A549 (cell line): ENCODE measurements at regions not wholly inside any gene's neighbourhood (a gene's known extent, or its start where the extent isn't known, plus 50 kb on each side); places are given as distances from the start of the nearest gene placed in this dataset.

ENCODE experiments used
- ATAC-seq, 2 experiments: fragments of 200-7000 bp in 1 of 2; fragments of >200 bp in 1 of 2; cut with Nextera tagmentation in 1 of 2; cut with Tn5 transposase in 1 of 2; 3 replicates each; pipeline versions ENCODE4 v1.8.0 to v1.9.1; 2018 to 2020; ENCODE audit warnings: mild to moderate bottlenecking in 1 of 2, moderate library complexity in 1 of 2
- CTCF ChIA-PET: fragments of 300-600 bp; sonication (Branson Sonifier 250); formaldehyde crosslinking; extraction: SDS; loops from one replicate; lab custom pipeline; 2021; ENCODE audit warnings: antibody characterized with exemption, inconsistent platforms; lab: Yijun Ruan, JAX
- POLR2A ChIA-PET: fragments of 350-600 bp; formaldehyde crosslinking; extraction: SDS; loops from one replicate; lab custom pipeline; 2021; ENCODE audit warnings: antibody characterized with exemption, inconsistent platforms; lab: Yijun Ruan, JAX
- DNase-seq, 2 experiments: peaks; one replicate each; pipeline versions ENCODE4 v3.0.0 to v3.0.0-alpha.2; 2011 to 2016; ENCODE audit warnings: low read depth in 1 of 2, low spot score in 1 of 2
- FAIRE-seq: peaks from 2 replicates; lab custom pipeline; 2011; peaks lifted over from hg19 to GRCh38; lab: Jason Lieb, UNC
- H3K27ac ChIP-seq, 2 experiments: fragments of >200 bp; sonication (Bioruptor Twin); formaldehyde crosslinking; 3 replicates each; pipeline ENCODE4 v1.5.1; 2016 to 2017
- H3K4me1 ChIP-seq: fragments of >200 bp; sonication (Bioruptor Twin); formaldehyde crosslinking; 3 replicates; pipeline ENCODE4 v1.6.1; 2016
- H3K4me2 ChIP-seq: fragments of >200 bp; sonication (Bioruptor Twin); formaldehyde crosslinking; 3 replicates; pipeline ENCODE4 v1.6.1; 2016
- H3K4me3 ChIP-seq: fragments of >200 bp; sonication (Bioruptor Twin); formaldehyde crosslinking; 3 replicates; pipeline ENCODE4 v1.5.1; 2016
- H3K9me3 ChIP-seq: fragments of >200 bp; sonication (Bioruptor Twin); formaldehyde crosslinking; 3 replicates; pipeline ENCODE4 v1.6.1; 2016
- CBX2 ChIP-seq: fragments of 200-600 bp; sonication (generic); IDR thresholded peaks from 2 replicates; pipeline ENCODE4 v1.6.1; 2016; ENCODE audit warnings: low read depth, mild to moderate bottlenecking, borderline replicate concordance
- E2F6 ChIP-seq: IDR thresholded peaks from 2 replicates; pipeline ENCODE4 v1.6.1; 2012; ENCODE audit warnings: low read depth, borderline replicate concordance
- ELK1 ChIP-seq: fragments of 150-350 bp; IDR thresholded peaks from 2 replicates; pipeline ENCODE4 v1.6.1; 2014; ENCODE audit warnings: low read depth, mild to moderate bottlenecking, low read length
- ESRRA ChIP-seq: fragments of 150-350 bp; IDR thresholded peaks from 2 replicates; pipeline ENCODE4 v1.6.1; 2014; ENCODE audit warnings: mild to moderate bottlenecking, low read length, borderline replicate concordance
- FOXS1 ChIP-seq: fragments of 250-450 bp; sonication (Bioruptor Pico); IDR thresholded peaks from 2 replicates; pipeline ENCODE4 v1.5.0; 2020; ENCODE audit warnings: mild to moderate bottlenecking, moderate library complexity
- JUN ChIP-seq, 2 experiments: fragments of >200 bp; sonication (Bioruptor Twin); formaldehyde crosslinking; IDR thresholded peaks; 2 replicates in 1 of 2; 3 replicates in 1 of 2; pipeline ENCODE4 v1.6.1; 2016 to 2017
- JUNB ChIP-seq: fragments of >200 bp; sonication (Bioruptor Twin); formaldehyde crosslinking; IDR thresholded peaks from 2 replicates; pipeline ENCODE4 v1.6.1; 2016
- KDM5A ChIP-seq: fragments of 200-600 bp; sonication (generic); IDR thresholded peaks from 2 replicates; pipeline ENCODE4 v1.6.1; 2016; ENCODE audit warnings: antibody characterized with exemption, mild to moderate bottlenecking
- MAX ChIP-seq: IDR thresholded peaks from 2 replicates; pipeline ENCODE4 v1.6.1; 2012
- NR3C1 ChIP-seq: fragments of >200 bp; sonication (Bioruptor Twin); formaldehyde crosslinking; IDR thresholded peaks from 3 replicates; pipeline ENCODE4 v1.6.1; 2017
- POLR2AphosphoS2 ChIP-seq: conservative IDR thresholded peaks from 2 replicates; pipeline ENCODE4 v1.6.1; 2012; ENCODE audit warnings: low read length, improper control_type of control experiment, inconsistent platforms
- RAD21 ChIP-seq, 2 experiments: fragments of >200 bp in 1 of 2; sonication (Bioruptor Twin) in 1 of 2; formaldehyde crosslinking in 1 of 2; IDR thresholded peaks in 1 of 2; conservative IDR thresholded peaks in 1 of 2; 2 replicates in 1 of 2; 3 replicates in 1 of 2; pipeline ENCODE4 v1.6.1; 2012 to 2018; ENCODE audit warnings: inconsistent platforms in 1 of 2
- RCOR1 ChIP-seq: fragments of 150-350 bp; IDR thresholded peaks from 2 replicates; pipeline ENCODE4 v1.6.1; 2014; ENCODE audit warnings: antibody characterized with exemption, low read length, low read depth
- SREBF2 ChIP-seq: fragments of 450-650 bp; IDR thresholded peaks from 2 replicates; pipeline ENCODE4 v1.6.1; 2014; ENCODE audit warnings: mild to moderate bottlenecking, moderate library complexity
- TFCP2L1 ChIP-seq: fragments of 250-450 bp; sonication (Bioruptor Pico); IDR thresholded peaks from 2 replicates; pipeline ENCODE4 v1.5.0; 2021; ENCODE audit warnings: mild to moderate bottlenecking
- TP53 ChIP-seq: fragments of 250-450 bp; sonication (Bioruptor Pico); IDR thresholded peaks from 2 replicates; pipeline ENCODE4 v1.5.0; 2021; ENCODE audit warnings: mild to moderate bottlenecking, moderate library complexity
- ZFP36 ChIP-seq: fragments of 450-650 bp; IDR thresholded peaks from 2 replicates; pipeline ENCODE4 v1.6.1; 2014; ENCODE audit warnings: borderline replicate concordance; ENCODE audit not compliant: partially characterized antibody
- ZSCAN20 ChIP-seq: fragments of 250-450 bp; sonication (Bioruptor Pico); IDR thresholded peaks from 2 replicates; pipeline ENCODE4 v1.8.0; 2022; ENCODE audit warnings: mild to moderate bottlenecking, moderate library complexity
- WGBS: methylation state at CpG from one replicate; pipeline ENCODE4 v1.1.6; 2017; ENCODE audit errors: missing lambda C conversion rate; 5-methylcytosine and 5-hydroxymethylcytosine counted together
- TF ChIP-seq, protein P1 (sequence below): fragments of 250-450 bp; sonication (Bioruptor Pico); IDR thresholded peaks from 2 replicates; pipeline ENCODE4 v1.5.0; 2020; ENCODE audit warnings: low read depth, mild to moderate bottlenecking, moderate library complexity
- TF ChIP-seq, protein P2 (sequence below): fragments of 250-450 bp; sonication (Bioruptor Pico); IDR thresholded peaks from 2 replicates; pipeline ENCODE4 v1.5.0; 2021; ENCODE audit warnings: mild to moderate bottlenecking, moderate library complexity, borderline replicate concordance
- TF ChIP-seq, protein P3 (sequence below): fragments of >200 bp; sonication (Bioruptor Twin); formaldehyde crosslinking; IDR thresholded peaks from 3 replicates; pipeline ENCODE4 v1.6.1; 2016
- TF ChIP-seq, protein P4 (sequence below): fragments of 450-650 bp; IDR thresholded peaks from 2 replicates; pipeline ENCODE4 v1.6.1; 2014; ENCODE audit warnings: antibody characterized with exemption
- TF ChIP-seq, protein P5 (sequence below): fragments of >200 bp; sonication (Bioruptor Twin); formaldehyde crosslinking; IDR thresholded peaks from 2 replicates; pipeline ENCODE4 v1.6.1; 2016

DNA sequence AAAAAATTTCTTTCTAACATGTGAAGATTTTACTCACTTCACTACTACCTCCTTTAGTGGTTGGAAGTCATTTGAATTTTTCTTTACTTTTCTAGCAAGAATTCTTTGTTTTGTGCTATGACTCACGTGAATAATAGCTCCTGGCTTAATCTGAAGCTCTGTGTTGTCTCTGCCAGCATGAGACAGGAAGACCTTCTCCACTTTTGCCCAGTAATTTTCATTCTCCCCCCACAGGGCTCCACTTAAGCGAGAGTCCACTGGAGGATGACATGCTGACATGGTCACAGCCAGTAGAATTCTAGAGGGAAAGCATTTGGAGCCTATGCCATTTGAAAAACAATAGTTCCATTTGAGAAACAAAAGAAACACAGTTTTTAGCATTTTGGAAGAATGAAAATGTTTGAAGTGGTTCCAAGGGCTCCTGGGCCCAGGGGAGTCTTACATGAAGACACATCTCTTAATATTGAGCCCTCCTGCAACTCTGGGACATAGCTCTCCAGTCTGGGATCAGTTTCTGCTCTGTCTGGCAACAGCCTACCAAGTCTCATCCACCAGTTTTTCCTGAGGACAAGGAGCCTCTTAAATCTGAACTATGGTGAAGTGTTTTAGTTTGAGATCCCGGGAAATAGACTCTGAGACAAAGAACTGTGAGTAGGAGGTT is 231.4 kb downstream of the PAX1 start:
- Histone ChIP-seq H3K9me3 (no peaks in the 10 kb centered on the region; the same call in 2 of the 3 replicates), H3K4me2 (no peak overlapping the region), H3K27ac (no peak overlapping the region), H3K4me3 (no peak overlapping the region), H3K4me1 (no peaks in the 10 kb centered on the region)
- ATAC-seq = no peak
- ChIA-PET CTCF (interaction anchor here (1.1 to 1.8 kb wide), 2 partner anchors 12 to 37 kb away, joined by 3 read pairs; no protein-coding TSS in a partner anchor), POLR2A (no interaction called here)
- 9% methylated on average over 3 of the region's 3 CpGs for WGBS
- DNase-seq = no peak
- no peak for FAIRE-seq
- TF ChIP-seq KDM5A (no peak), RAD21 (conservative IDR thresholded peaks at IDR 0.05 in 1 of 2, IDR thresholded peaks at IDR 0.05 in 1 of 2) (no peak), CBX2 (no peak), ZSCAN20 (CRISPR knock-in tag) (no peak), ZFP36 (no peak), ESRRA (no peak), JUN (IDR thresholded peaks at IDR 0.05) (no peak), SREBF2 (no peak), ELK1 (no peak), NR3C1 (no peak), MAX (no peak), RCOR1 (no peak), JUNB (no peak), E2F6 (no peak), POLR2AphosphoS2 (no peak)
- TF ChIP-seq, protein P1, sequence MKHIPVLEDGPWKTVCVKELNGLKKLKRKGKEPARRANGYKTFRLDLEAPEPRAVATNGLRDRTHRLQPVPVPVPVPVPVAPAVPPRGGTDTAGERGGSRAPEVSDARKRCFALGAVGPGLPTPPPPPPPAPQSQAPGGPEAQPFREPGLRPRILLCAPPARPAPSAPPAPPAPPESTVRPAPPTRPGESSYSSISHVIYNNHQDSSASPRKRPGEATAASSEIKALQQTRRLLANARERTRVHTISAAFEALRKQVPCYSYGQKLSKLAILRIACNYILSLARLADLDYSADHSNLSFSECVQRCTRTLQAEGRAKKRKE = no peak
- TF ChIP-seq, protein P2, sequence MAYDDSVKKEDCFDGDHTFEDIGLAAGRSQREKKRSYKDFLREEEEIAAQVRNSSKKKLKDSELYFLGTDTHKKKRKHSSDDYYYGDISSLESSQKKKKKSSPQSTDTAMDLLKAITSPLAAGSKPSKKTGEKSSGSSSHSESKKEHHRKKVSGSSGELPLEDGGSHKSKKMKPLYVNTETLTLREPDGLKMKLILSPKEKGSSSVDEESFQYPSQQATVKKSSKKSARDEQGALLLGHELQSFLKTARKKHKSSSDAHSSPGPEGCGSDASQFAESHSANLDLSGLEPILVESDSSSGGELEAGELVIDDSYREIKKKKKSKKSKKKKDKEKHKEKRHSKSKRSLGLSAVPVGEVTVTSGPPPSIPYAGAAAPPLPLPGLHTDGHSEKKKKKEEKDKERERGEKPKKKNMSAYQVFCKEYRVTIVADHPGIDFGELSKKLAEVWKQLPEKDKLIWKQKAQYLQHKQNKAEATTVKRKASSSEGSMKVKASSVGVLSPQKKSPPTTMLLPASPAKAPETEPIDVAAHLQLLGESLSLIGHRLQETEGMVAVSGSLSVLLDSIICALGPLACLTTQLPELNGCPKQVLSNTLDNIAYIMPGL (CRISPR knock-in tag) = no peak
- TF ChIP-seq, protein P3, sequence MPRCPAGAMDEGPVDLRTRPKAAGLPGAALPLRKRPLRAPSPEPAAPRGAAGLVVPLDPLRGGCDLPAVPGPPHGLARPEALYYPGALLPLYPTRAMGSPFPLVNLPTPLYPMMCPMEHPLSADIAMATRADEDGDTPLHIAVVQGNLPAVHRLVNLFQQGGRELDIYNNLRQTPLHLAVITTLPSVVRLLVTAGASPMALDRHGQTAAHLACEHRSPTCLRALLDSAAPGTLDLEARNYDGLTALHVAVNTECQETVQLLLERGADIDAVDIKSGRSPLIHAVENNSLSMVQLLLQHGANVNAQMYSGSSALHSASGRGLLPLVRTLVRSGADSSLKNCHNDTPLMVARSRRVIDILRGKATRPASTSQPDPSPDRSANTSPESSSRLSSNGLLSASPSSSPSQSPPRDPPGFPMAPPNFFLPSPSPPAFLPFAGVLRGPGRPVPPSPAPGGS = no peak
- TF ChIP-seq, protein P4, sequence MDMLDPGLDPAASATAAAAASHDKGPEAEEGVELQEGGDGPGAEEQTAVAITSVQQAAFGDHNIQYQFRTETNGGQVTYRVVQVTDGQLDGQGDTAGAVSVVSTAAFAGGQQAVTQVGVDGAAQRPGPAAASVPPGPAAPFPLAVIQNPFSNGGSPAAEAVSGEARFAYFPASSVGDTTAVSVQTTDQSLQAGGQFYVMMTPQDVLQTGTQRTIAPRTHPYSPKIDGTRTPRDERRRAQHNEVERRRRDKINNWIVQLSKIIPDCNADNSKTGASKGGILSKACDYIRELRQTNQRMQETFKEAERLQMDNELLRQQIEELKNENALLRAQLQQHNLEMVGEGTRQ = no peak

DNA sequence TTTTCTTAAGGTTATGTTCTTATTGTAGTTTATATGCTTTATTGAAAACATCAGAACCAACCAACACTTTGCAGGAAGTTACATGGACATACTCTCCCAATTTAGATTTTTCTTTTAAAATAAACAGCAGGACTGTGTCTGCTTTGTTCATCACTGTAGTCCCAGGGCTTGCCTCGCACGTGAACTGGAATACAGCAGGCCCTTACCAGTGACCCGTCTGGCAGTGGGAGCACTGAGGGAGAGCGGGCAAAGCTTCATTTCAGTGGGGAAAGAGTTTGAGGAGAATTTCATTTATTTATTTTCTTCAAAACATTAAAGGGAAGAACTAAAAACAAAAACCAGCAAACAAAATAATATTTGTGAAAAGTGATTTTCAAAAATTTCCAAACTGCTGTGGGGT is 230.8 kb downstream of the PAX1 start:
- no peak overlapping the region for H3K27ac ChIP-seq
- FAIRE-seq (no peak), ATAC-seq (no peak), DNase-seq (no peak)
- H3K4me1 ChIP-seq = no peaks in the 10 kb centered on the region
- 17% methylated on average over 4 of the region's 4 CpGs for WGBS
- no peak for TF ChIP-seq TFCP2L1 (CRISPR knock-in tag)
- TF ChIP-seq TP53 = no peak
- TF ChIP-seq, protein P5, sequence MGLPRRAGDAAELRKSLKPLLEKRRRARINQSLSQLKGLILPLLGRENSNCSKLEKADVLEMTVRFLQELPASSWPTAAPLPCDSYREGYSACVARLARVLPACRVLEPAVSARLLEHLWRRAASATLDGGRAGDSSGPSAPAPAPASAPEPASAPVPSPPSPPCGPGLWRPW = no peak
- TF ChIP-seq FOXS1 = no peak
- TF ChIP-seq CBX2 = no peak
- ChIA-PET POLR2A (no interaction called here), CTCF (interaction anchor here (1.1 to 1.8 kb wide), 2 partner anchors 11 to 36 kb away, joined by 3 read pairs; no protein-coding TSS in a partner anchor)
- H3K4me2 ChIP-seq = no peak overlapping the region
- H3K9me3 ChIP-seq = no peaks in the 10 kb centered on the region; the same call in 2 of the 3 replicates
- no peak overlapping the region for H3K4me3 ChIP-seq
